Transverse colon (tissue), 4 donors: ENCODE measurements at regions not wholly inside any gene's neighbourhood (a gene's known extent, or its start where the extent isn't known, plus 50 kb on each side); places are given as distances from the start of the nearest gene placed in this dataset.

Experiments used
- DNase-seq: peaks from one replicate; pipeline ENCODE4 v3.0.0-alpha.2; 2019
- H3K27ac ChIP-seq, 4 donors: fragments of 200-600 bp; sonication (generic); 2 replicates each; pipeline ENCODE4 v1.5.1; 2016 to 2018; ENCODE audit warnings: inconsistent platforms in 4 of 4
- H3K27me3 ChIP-seq: fragments of 200-600 bp; sonication (generic); 2 replicates; pipeline ENCODE4 v1.5.1; 2017; ENCODE audit warnings: inconsistent platforms
- H3K36me3 ChIP-seq, 4 donors: fragments of 200-600 bp; sonication (generic); 2 replicates each; pipeline ENCODE4 v1.5.1; 2017 to 2019; ENCODE audit warnings: inconsistent platforms in 4 of 4
- H3K4me1 ChIP-seq, 4 donors: fragments of 200-600 bp; sonication (generic); 2 replicates each; pipeline ENCODE4 v1.5.1; 2017 to 2020; ENCODE audit warnings: inconsistent platforms in 4 of 4
- H3K4me3 ChIP-seq, 4 donors: fragments of 200-600 bp; sonication (generic); 1 replicate in 1 of 4; 2 replicates in 3 of 4; pipeline versions ENCODE4 v1.5.1 to v1.6.1; 2017 to 2019; ENCODE audit warnings: inconsistent platforms in 4 of 4
- H3K9me3 ChIP-seq, 2 donors: fragments of 200-600 bp; sonication (generic); 2 replicates each; pipeline ENCODE4 v1.5.1; 2017 to 2019; ENCODE audit warnings: inconsistent platforms in 2 of 2
- CTCF ChIP-seq, 5 experiments: fragments of 200-600 bp in 3 of 5; fragments of 450-650 bp in 2 of 5; sonication (generic) in 3 of 5; IDR thresholded peaks; 1 replicate in 2 of 5; 2 replicates in 3 of 5; pipeline ENCODE4 v1.5.1; 2016 to 2017; ENCODE audit warnings: antibody characterized with exemption in 5 of 5, inconsistent platforms in 3 of 5, mild to moderate bottlenecking in 2 of 5, moderate library complexity in 1 of 5
- EP300 ChIP-seq: sonication (generic); formaldehyde crosslinking; IDR thresholded peaks from one replicate; pipeline ENCODE4 v1.6.1; 2017; ENCODE audit warnings: antibody characterized with exemption, low read depth
- POLR2A ChIP-seq: fragments of 450-650 bp; IDR thresholded peaks from one replicate; pipeline ENCODE4 v1.6.1; 2016; ENCODE audit warnings: antibody characterized with exemption, mild to moderate bottlenecking, moderate library complexity
- POLR2AphosphoS5 ChIP-seq, 3 donors: sonication (generic); formaldehyde crosslinking; IDR thresholded peaks; one replicate each; pipeline ENCODE4 v1.6.1; 2016; ENCODE audit warnings: antibody characterized with exemption in 3 of 3
- WGBS, 2 donors: methylation state at CpG; one replicate each; pipeline ENCODE4 v1.1.5; 2018; ENCODE audit warnings: low coverage in 1 of 2; 5-methylcytosine and 5-hydroxymethylcytosine counted together
- in situ Hi-C, 4 donors: fragments of 200-750 bp; cut with MboI; loops; one replicate each; pipeline versions ENCODE4 v1.15.0 to v1.15.1; 2017; ENCODE audit warnings: low sequenced_read_pairs in 3 of 4, low pct_ligation_motif_present in 1 of 4, low pct_unique_long_range_greater_than_20kb in 1 of 4
- intact Hi-C: fragments of 100-400 bp; cut with DNase I; formaldehyde crosslinking; loops from one replicate; pipeline ENCODE4 v1.15.1; 2023; ENCODE audit warnings: low total_unique reads

- H3K4me3 ChIP-seq = no peak overlapping the region
- peaks cover 5 to 12% (median 10%) of the 10 kb centered on the region in 4 donors for H3K4me1 ChIP-seq
- H3K9me3 ChIP-seq = peaks cover 5 to 9% of the 10 kb centered on the region in 2 donors
- H3K27ac ChIP-seq = no peak overlapping the region
- 36 to 48% methylated on average over 11 to 14 of the region's 14 CpGs for WGBS, 2 donors
- no peaks in the 10 kb centered on the region for H3K36me3 ChIP-seq
- TF ChIP-seq POLR2A (no peak), EP300 (no peak), POLR2AphosphoS5 (IDR thresholded peaks at IDR 0.05) (no peak), CTCF (IDR thresholded peaks at IDR 0.05) (peak in 1 of 5 experiments; percentile 10)
- peak; percentile 79 for DNase-seq
- in situ Hi-C loops = no loop called here
- intact Hi-C loops = no loop called here
- peaks cover 16% of the 10 kb centered on the region for H3K27me3 ChIP-seq
Measured at GRCh38 chr11:64501500-64502427, 54.0 kb upstream of the SLC22A11 start.

GRCh38 chr11:64502634-64503033 is 53.1 kb upstream of the SLC22A11 start:
- no peak overlapping the region for H3K27ac ChIP-seq
- 86 to 91% methylated on average over 14 to 19 of the region's 19 CpGs for WGBS, 2 donors
- TF ChIP-seq EP300 (no peak), POLR2AphosphoS5 (IDR thresholded peaks at IDR 0.05) (no peak), CTCF (IDR thresholded peaks at IDR 0.05) (no peak), POLR2A (no peak)
- H3K36me3 ChIP-seq = no peaks in the 10 kb centered on the region
- H3K9me3 ChIP-seq = peaks cover 5 to 9% of the 10 kb centered on the region in 2 donors
- intact Hi-C loops (no loop called here), in situ Hi-C loops (no loop called here)
- peaks cover 23% of the 10 kb centered on the region for H3K27me3 ChIP-seq
- peaks cover 5 to 12% (median 10%) of the 10 kb centered on the region in 4 donors for H3K4me1 ChIP-seq
- no peak overlapping the region for H3K4me3 ChIP-seq
- no peak for DNase-seq

- intact Hi-C loops (no loop called here), in situ Hi-C loops (no loop called here)
- no peak for TF ChIP-seq POLR2A
- TF ChIP-seq EP300 = no peak
- no peak for TF ChIP-seq CTCF (IDR thresholded peaks at IDR 0.05)
- no peak for TF ChIP-seq POLR2AphosphoS5 (IDR thresholded peaks at IDR 0.05)
- DNase-seq = no peak
- Histone ChIP-seq H3K9me3 (peaks cover 5 to 9% of the 10 kb centered on the region in 2 donors), H3K27me3 (peaks cover 23% of the 10 kb centered on the region), H3K36me3 (no peaks in the 10 kb centered on the region), H3K4me3 (no peak overlapping the region), H3K27ac (no peak overlapping the region), H3K4me1 (peaks cover 5 to 12% (median 10%) of the 10 kb centered on the region in 4 donors)
- WGBS, 2 donors = 44 to 61% methylated on average over 3 to 5 of the region's 5 CpGs
Measured at GRCh38 chr11:64503186-64503753, 52.5 kb upstream of the SLC22A11 start.

GRCh38 chr11:64504999-64505398 is 50.7 kb upstream of the SLC22A11 start:
- WGBS, 2 donors = 80 to 91% methylated on average over 2 to 5 of the region's 5 CpGs
- no peak for DNase-seq
- H3K27me3 ChIP-seq = peaks cover 28% of the 10 kb centered on the region

More at GRCh38 chr11:64504999-64505398, 50.7 kb upstream of the SLC22A11 start:
- no peak overlapping the region for H3K27ac ChIP-seq
- intact Hi-C loops = no loop called here
- in situ Hi-C loops = no loop called here
- H3K9me3 ChIP-seq = peaks cover 5 to 9% of the 10 kb centered on the region in 2 donors
- H3K36me3 ChIP-seq = no peaks in the 10 kb centered on the region
- H3K4me1 ChIP-seq = peaks cover 2 to 7% (median 4%) of the 10 kb centered on the region in 4 donors
- H3K4me3 ChIP-seq = no peak overlapping the region
- TF ChIP-seq POLR2A (no peak), EP300 (no peak), CTCF (IDR thresholded peaks at IDR 0.05) (no peak), POLR2AphosphoS5 (IDR thresholded peaks at IDR 0.05) (no peak)
